PC-3 (cell line): ENCODE measurements at regions not wholly inside any gene's neighbourhood (a gene's known extent, or its start where the extent isn't known, plus 50 kb on each side); places are given as distances from the start of the nearest gene placed in this dataset.

Experiments used
- EZH2 ChIP-seq: fragments of 300-600 bp; sonication (generic); IDR thresholded peaks from one replicate; pipeline ENCODE4 v1.6.1; 2017; ENCODE audit warnings: antibody characterized with exemption, mild to moderate bottlenecking, low read length; ENCODE audit not compliant: unreplicated experiment
- EZH2phosphoT487 ChIP-seq: fragments of 300-600 bp; sonication (generic); IDR thresholded peaks from 2 replicates; pipeline ENCODE4 v1.6.1; 2018; ENCODE audit warnings: mild to moderate bottlenecking, antibody characterized with exemption, low read length, borderline replicate concordance
- TF ChIP-seq, protein P1 (sequence below): fragments of 300-600 bp; sonication (generic); conservative IDR thresholded peaks from 2 replicates; pipeline ENCODE4 v1.5.1; 2017; ENCODE audit warnings: antibody characterized with exemption, low read depth, mild to moderate bottlenecking, low read length

DNA sequence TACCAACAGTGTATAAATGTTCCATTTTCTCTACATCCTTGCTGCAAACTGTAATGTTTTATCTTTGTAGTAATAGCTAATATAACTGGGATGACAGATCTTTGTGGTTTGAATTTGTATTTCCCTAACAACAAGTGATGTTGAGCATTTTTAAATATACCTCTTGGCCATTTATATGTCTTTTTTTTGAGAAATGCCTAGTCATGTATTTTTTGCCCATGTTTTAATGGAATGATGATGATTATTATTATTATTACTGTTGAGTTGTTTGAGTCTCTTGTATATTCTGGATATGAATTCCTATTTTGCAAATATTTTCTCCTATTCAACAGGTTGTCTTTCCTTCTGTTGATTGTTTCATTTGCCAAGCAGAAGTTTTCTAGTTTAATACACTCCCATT is 654.9 kb downstream of the ZPLD1 start:
- TF ChIP-seq, protein P1, sequence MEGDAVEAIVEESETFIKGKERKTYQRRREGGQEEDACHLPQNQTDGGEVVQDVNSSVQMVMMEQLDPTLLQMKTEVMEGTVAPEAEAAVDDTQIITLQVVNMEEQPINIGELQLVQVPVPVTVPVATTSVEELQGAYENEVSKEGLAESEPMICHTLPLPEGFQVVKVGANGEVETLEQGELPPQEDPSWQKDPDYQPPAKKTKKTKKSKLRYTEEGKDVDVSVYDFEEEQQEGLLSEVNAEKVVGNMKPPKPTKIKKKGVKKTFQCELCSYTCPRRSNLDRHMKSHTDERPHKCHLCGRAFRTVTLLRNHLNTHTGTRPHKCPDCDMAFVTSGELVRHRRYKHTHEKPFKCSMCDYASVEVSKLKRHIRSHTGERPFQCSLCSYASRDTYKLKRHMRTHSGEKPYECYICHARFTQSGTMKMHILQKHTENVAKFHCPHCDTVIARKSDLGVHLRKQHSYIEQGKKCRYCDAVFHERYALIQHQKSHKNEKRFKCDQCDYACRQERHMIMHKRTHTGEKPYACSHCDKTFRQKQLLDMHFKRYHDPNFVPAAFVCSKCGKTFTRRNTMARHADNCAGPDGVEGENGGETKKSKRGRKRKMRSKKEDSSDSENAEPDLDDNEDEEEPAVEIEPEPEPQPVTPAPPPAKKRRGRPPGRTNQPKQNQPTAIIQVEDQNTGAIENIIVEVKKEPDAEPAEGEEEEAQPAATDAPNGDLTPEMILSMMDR, result no peak
- TF ChIP-seq EZH2phosphoT487 (no peak), EZH2 (no peak)
